ENCODE measurements at regions not wholly inside any gene's neighbourhood (a gene's known extent, or its start where the extent isn't known, plus 50 kb on each side); places are given as distances from the start of the nearest gene placed in this dataset.

DNA sequence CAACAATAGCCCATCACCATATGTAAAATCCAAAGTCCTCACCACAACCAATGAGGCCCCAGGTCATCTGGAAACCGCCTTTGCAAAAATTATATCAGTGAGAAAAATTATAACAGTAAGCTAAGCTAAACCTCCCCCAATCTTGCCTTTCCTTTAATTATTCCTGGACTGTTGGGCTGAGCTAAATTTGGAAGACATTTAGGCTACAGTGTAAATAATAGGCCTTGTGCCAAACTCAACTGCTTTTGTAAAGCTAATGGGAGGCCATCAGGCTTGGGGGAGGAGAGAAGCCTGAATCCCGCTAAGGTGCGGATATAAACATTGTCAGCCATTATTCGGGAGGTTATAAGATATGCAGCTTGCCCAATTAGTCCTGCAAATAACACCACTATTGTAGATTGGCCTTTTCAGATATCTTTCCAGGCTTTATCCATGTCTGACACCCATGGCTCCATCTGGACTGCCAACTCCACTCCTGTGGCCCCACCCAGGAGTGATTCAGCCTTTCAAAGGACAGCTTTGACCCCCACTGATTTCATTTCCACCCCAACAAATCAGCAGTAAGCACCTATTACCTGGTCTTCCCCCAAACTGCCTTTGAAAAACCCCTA lies 53.0 kb upstream of the CA12 start:
- ChIA-PET POLR2A (no interaction called here), CTCF (no interaction called here)
- TF ChIP-seq ARNT (IDR thresholded peaks at IDR 0.05) (no peak), LEF1 (IDR thresholded peaks at IDR 0.05; ENCODE audit: borderline replicate concordance) (no peak), ELF4 (IDR thresholded peaks at IDR 0.05) (no peak)
- DNase-seq (ENCODE audit: extremely low spot score): no peak

DNA sequence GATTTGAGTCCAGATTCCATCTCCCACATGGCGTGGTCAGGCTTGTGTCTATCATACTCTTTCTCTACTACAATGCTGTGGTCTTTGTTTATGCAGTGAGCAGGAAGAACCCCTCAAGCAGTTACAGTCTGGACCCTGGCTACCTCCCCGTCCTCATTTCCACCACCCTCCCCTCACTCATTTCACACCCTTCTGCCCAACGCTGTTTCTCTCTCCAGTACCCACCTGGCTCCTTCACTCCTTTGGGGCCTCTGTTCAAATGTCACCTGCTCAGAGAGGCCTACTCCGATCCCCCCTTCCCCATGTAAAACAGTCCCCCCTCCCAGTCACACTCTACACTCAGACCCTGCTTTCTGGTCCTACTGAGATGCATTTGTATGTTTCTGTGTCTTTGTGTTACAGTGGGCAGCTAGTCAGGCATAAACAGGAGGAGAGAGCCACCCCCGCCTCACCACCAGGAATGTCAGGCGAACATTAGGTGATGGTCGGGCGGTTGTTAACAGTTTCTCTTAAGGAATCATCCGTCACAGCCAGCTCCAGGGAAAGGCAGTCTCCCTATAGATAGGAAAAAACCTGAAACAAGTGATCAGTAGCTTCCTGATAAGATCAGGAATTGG lies 53.7 kb upstream of the CA12 start:
- CTCF ChIA-PET: no interaction called here
- no peak for DNase-seq (ENCODE audit: extremely low spot score)
- no peak for TF ChIP-seq NFRKB (IDR thresholded peaks at IDR 0.05)
- no peak for TF ChIP-seq SUZ12 (IDR thresholded peaks at IDR 0.05)
- TF ChIP-seq ZNF384 (IDR thresholded peaks at IDR 0.05): no peak
- TF ChIP-seq HDGF (IDR thresholded peaks at IDR 0.05; ENCODE audit: borderline replicate concordance): no peak
- TF ChIP-seq CTBP1 (IDR thresholded peaks at IDR 0.05; ENCODE audit: borderline replicate concordance): no peak
- TF ChIP-seq L3MBTL2 (conservative IDR thresholded peaks at IDR 0.05): no peak
- no peak for TF ChIP-seq ELF4 (IDR thresholded peaks at IDR 0.05)
- TF ChIP-seq BHLHE40 (IDR thresholded peaks at IDR 0.05; ENCODE audit: borderline replicate concordance): no peak
- no peak for TF ChIP-seq FOXK2 (IDR thresholded peaks at IDR 0.05)
- TF ChIP-seq ARNT (IDR thresholded peaks at IDR 0.05): no peak
- TF ChIP-seq SP1 (IDR thresholded peaks at IDR 0.05): no peak
- POLR2A ChIA-PET: no interaction called here

DNA sequence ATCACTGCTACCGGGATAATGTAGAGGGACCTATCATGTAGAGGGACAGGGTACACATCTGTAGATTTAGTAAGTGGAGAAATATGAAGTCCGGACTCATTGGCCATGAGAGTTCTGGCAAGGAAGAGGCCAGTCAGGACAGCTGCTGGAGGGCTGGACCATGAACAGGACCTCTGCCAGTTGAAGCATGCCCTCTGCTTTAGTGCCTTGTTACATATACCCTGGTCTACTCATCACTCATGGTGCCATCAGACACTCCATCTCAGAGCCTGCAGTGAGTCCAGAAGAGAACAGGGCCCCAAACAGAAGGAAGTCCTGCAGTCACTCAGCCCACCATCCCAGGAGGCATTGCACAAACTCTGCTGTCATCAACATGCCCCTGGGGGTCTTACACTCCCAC lies 54.7 kb upstream of the CA12 start:
- ChIA-PET POLR2A (no interaction called here), CTCF (no interaction called here)
- DNase-seq (ENCODE audit: extremely low spot score): no peak
- no peak for TF ChIP-seq FOXA1 (IDR thresholded peaks at IDR 0.05)
- TF ChIP-seq ARNT (IDR thresholded peaks at IDR 0.05): no peak
- no peak for TF ChIP-seq CTBP1 (IDR thresholded peaks at IDR 0.05; ENCODE audit: borderline replicate concordance)
- no peak for TF ChIP-seq LEF1 (IDR thresholded peaks at IDR 0.05; ENCODE audit: borderline replicate concordance)
- TF ChIP-seq L3MBTL2 (conservative IDR thresholded peaks at IDR 0.05): no peak
- TF ChIP-seq SP1 (IDR thresholded peaks at IDR 0.05): no peak

DNA sequence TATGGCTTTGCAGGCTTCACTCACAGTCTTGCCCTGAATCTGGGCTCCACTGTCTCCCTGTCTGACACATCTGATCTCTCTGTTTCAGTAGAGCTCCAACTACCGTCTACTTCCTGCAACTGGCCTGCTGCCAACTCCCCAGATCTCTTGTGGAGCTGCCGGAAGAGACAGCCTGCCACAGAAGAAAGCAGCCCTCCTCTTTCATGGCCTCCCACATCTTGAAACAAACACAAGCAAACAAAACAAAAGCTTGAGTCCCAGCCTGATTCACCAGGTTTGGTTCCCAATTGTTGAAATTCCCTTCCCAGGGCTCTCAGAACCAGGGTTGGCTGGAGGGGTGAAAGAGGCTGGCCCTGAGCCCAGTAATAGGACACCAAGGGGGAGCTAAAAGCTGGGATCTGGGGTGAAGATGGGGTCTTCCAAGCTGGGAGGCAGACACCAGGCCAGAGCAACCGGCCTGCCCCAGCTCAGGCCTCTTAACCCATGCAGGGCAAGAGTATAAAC lies 55.3 kb upstream of the CA12 start:
- CTCF ChIA-PET: interaction anchor here (0.8 kb wide), 1 partner anchor 30 kb away, joined by 3 read pairs; no protein-coding TSS in a partner anchor

DNA sequence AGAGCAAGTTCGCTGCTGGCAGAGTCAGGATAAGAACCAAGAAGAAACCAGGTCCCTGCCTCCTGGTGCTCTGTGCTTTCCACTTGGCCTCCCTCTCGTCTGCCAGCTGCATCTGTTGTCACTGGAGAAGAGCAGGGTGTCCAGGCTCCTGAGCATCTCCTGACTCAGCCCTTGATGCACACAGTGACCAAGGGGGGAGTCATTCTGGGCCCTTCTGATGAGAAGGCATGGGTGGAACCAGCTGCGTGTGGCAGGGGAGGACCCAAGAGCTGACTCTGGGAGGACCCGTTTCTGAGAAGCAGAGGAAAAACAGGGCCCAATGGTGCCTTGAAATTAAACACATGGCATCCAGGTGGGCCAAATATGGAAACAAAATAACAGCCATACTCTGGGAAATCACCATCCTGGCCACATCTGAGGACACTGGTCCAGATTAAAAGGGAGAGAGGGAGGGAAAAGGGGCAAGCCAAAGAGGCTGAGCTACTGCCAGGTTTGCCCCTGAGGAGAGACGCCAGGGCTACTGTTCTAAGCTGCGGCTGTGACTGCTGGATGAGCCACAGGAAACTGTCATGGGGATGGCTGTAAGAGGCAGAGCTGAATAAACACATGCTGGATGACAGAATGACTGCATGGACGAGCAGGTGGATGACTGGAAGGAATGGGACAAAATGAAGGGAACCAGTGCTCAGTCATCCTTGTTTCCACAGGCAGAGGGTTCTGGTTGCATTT lies 58.1 kb upstream of the CA12 start:
- DNase-seq (ENCODE audit: extremely low spot score): no peak
- ChIA-PET POLR2A (no interaction called here), CTCF (no interaction called here)
- no peak for TF ChIP-seq ARNT (IDR thresholded peaks at IDR 0.05)
- no peak for TF ChIP-seq CTBP1 (IDR thresholded peaks at IDR 0.05; ENCODE audit: borderline replicate concordance)
- TF ChIP-seq FOXK2 (IDR thresholded peaks at IDR 0.05): no peak
- TF ChIP-seq NFRKB (IDR thresholded peaks at IDR 0.05): no peak
- TF ChIP-seq TARDBP (IDR thresholded peaks at IDR 0.05): no peak
- no peak for TF ChIP-seq ZNF384 (IDR thresholded peaks at IDR 0.05)
- TF ChIP-seq, protein P1, sequence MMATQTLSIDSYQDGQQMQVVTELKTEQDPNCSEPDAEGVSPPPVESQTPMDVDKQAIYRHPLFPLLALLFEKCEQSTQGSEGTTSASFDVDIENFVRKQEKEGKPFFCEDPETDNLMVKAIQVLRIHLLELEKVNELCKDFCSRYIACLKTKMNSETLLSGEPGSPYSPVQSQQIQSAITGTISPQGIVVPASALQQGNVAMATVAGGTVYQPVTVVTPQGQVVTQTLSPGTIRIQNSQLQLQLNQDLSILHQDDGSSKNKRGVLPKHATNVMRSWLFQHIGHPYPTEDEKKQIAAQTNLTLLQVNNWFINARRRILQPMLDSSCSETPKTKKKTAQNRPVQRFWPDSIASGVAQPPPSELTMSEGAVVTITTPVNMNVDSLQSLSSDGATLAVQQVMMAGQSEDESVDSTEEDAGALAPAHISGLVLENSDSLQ (IDR thresholded peaks at IDR 0.05): no peak
- no peak for TF ChIP-seq ELF4 (IDR thresholded peaks at IDR 0.05)
- no peak for TF ChIP-seq LEF1 (IDR thresholded peaks at IDR 0.05; ENCODE audit: borderline replicate concordance)
- no peak for TF ChIP-seq L3MBTL2 (conservative IDR thresholded peaks at IDR 0.05)
- no peak for TF ChIP-seq HDGF (IDR thresholded peaks at IDR 0.05; ENCODE audit: borderline replicate concordance)
- no peak for TF ChIP-seq BHLHE40 (IDR thresholded peaks at IDR 0.05; ENCODE audit: borderline replicate concordance)
- TF ChIP-seq SP1 (IDR thresholded peaks at IDR 0.05): no peak
- TF ChIP-seq SUZ12 (IDR thresholded peaks at IDR 0.05): no peak
- no peak for TF ChIP-seq FOXM1 (IDR thresholded peaks at IDR 0.05; ENCODE audit: borderline replicate concordance)
- TF ChIP-seq FOXA1 (IDR thresholded peaks at IDR 0.05): no peak

More for the DNA sequence above, 55.3 kb upstream of the CA12 start:
- POLR2A ChIA-PET: interaction anchor here (0.9 kb wide), 1 partner anchor 8 kb away, joined by 3 read pairs; no protein-coding TSS in a partner anchor
- DNase-seq (ENCODE audit: extremely low spot score): peak; percentile 53
- TF ChIP-seq SP1 (IDR thresholded peaks at IDR 0.05): no peak
- no peak for TF ChIP-seq NFRKB (IDR thresholded peaks at IDR 0.05)
- TF ChIP-seq, protein P1 (IDR thresholded peaks at IDR 0.05): no peak
- TF ChIP-seq ARNT (IDR thresholded peaks at IDR 0.05): no peak
- TF ChIP-seq ZNF384 (IDR thresholded peaks at IDR 0.05): no peak
- TF ChIP-seq FOXK2 (IDR thresholded peaks at IDR 0.05): no peak
- no peak for TF ChIP-seq FOXA1 (IDR thresholded peaks at IDR 0.05)

DNA sequence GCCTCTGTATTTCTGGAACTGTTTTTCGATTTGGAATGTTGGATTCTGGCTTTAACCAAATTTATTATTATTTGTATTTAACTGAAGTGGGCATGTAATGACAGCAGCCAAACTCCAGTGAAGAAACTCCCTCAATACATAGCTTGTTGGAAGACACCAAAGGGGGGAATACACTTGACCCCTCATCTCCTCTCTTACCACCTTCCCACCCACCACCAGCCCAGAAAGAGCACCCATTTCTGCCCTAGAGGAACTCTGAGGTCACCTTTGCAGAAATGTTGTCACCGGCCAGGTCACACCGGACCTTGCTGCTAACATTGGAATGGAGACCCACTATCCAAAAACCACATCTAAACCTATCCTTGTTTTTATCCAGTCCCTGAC lies 58.6 kb upstream of the CA12 start:
- DNase-seq (ENCODE audit: extremely low spot score): no peak
- ChIA-PET CTCF (no interaction called here), POLR2A (no interaction called here)
- TF ChIP-seq CTBP1 (IDR thresholded peaks at IDR 0.05; ENCODE audit: borderline replicate concordance) (no peak), ELF4 (IDR thresholded peaks at IDR 0.05) (no peak), BHLHE40 (IDR thresholded peaks at IDR 0.05; ENCODE audit: borderline replicate concordance) (no peak), L3MBTL2 (conservative IDR thresholded peaks at IDR 0.05) (no peak), NFRKB (IDR thresholded peaks at IDR 0.05) (no peak), FOXK2 (IDR thresholded peaks at IDR 0.05) (no peak), FOXA1 (IDR thresholded peaks at IDR 0.05) (no peak), TARDBP (IDR thresholded peaks at IDR 0.05) (no peak)
- TF ChIP-seq, protein P1 (IDR thresholded peaks at IDR 0.05): no peak

Data from HEK293T (cell line).